GM12864 (cell line): ENCODE measurements at regions not wholly inside any gene's neighbourhood (a gene's known extent, or its start where the extent isn't known, plus 50 kb on each side); places are given as distances from the start of the nearest gene placed in this dataset.

Experiments used
- DNase-seq: peaks from one replicate; pipeline ENCODE4 v3.0.0-alpha.2; 2011; ENCODE audit warnings: low read depth
- H3K4me3 ChIP-seq: 2 replicates; pipeline ENCODE4 v1.5.1; 2011; ENCODE audit warnings: mild to moderate bottlenecking, low read depth, low read length, control low read depth
- CTCF ChIP-seq: IDR thresholded peaks from 2 replicates; pipeline ENCODE4 v1.5.1; 2011; ENCODE audit warnings: low read depth, mild to moderate bottlenecking, moderate library complexity, low read length, control low read depth, inconsistent platforms; ENCODE audit errors: missing control alignments

GRCh38 chr13:64925727-64926126 lies 2304.4 kb downstream of the PCDH9 start:
- TF ChIP-seq CTCF, result no peak
- DNase-seq, result no peak
- no peak overlapping the region for H3K4me3 ChIP-seq

GRCh38 chr13:64925284-64925683 lies 2304.9 kb downstream of the PCDH9 start:
- no peak for TF ChIP-seq CTCF
- no peak for DNase-seq
- no peak overlapping the region for H3K4me3 ChIP-seq

GRCh38 chr13:64924401-64924800 lies 2305.7 kb downstream of the PCDH9 start:
- DNase-seq, result no peak
- TF ChIP-seq CTCF, result no peak
- H3K4me3 ChIP-seq, result no peak overlapping the region

- no peak for TF ChIP-seq CTCF
- no peak for DNase-seq
- H3K4me3 ChIP-seq, result no peak overlapping the region
Observed at GRCh38 chr13:64917566-64917965, 2312.6 kb downstream of the PCDH9 start.

- H3K4me3 ChIP-seq, result no peak overlapping the region
- TF ChIP-seq CTCF, result no peak
- no peak for DNase-seq
Observed at GRCh38 chr13:64912141-64912540, 2318.0 kb downstream of the PCDH9 start.

- DNase-seq, result no peak
- TF ChIP-seq CTCF, result no peak
- no peak overlapping the region for H3K4me3 ChIP-seq
Observed at GRCh38 chr13:64910096-64910495, 2320.0 kb downstream of the PCDH9 start.

- TF ChIP-seq CTCF, result no peak
- no peak overlapping the region for H3K4me3 ChIP-seq
- no peak for DNase-seq
Observed at GRCh38 chr13:64909184-64909583, 2321.0 kb downstream of the PCDH9 start.
